Ovary (tissue), 3 donors: ENCODE measurements at regions not wholly inside any gene's neighbourhood (a gene's known extent, or its start where the extent isn't known, plus 50 kb on each side); places are given as distances from the start of the nearest gene placed in this dataset.

Source experiments
- CTCF ChIP-seq, 3 donors: fragments of 450-650 bp in 2 of 3; fragments of 200-600 bp in 1 of 3; IDR thresholded peaks; one replicate each; pipeline versions ENCODE4 v1.5.1 to v1.8.0; 2016 to 2022; ENCODE audit warnings: antibody characterized with exemption in 3 of 3, mild to moderate bottlenecking in 1 of 3
- POLR2A ChIP-seq: fragments of 450-650 bp; IDR thresholded peaks from one replicate; pipeline ENCODE4 v1.6.1; 2017; ENCODE audit warnings: antibody characterized with exemption, mild to moderate bottlenecking, moderate library complexity
- donor health status: DM: no; HTN: no; CAD: no.

DNA sequence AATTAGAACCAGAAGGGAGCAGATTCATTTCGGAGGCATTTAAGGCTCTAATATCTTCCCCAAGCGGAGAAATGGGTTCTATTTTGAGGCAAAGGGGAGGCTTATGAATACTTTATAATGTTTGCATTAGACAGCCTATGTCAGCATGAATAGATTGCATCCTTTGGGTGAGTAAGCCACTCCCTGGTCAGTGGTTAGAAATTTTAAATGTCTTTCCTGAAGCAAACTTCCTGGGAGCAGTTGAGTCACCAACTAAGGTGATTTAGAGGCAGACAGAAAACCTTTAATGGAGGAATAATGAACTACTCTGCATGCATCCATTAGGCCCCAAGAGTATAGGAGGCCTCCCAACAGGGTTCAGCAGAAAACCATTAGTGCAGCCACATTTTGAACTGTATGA, 204.9 kb downstream of the ELAVL2 start:
- TF ChIP-seq CTCF (IDR thresholded peaks at IDR 0.05) (no peak), POLR2A (no peak)
